GM12872 (cell line): ENCODE measurements at regions not wholly inside any gene's neighbourhood (a gene's known extent, or its start where the extent isn't known, plus 50 kb on each side); places are given as distances from the start of the nearest gene placed in this dataset.

Experiments
- CTCF ChIP-seq: IDR thresholded peaks from 3 replicates; pipeline ENCODE4 v1.5.1; 2011; ENCODE audit warnings: low read depth, mild to moderate bottlenecking, low read length, moderate library complexity; ENCODE audit not compliant: insufficient read depth

- no peak for TF ChIP-seq CTCF
These were observed 228.2 kb upstream of the SFSWAP start for GRCh38 chr12:131482686-131483085.

- no peak for TF ChIP-seq CTCF
These were observed 224.2 kb upstream of the SFSWAP start for GRCh38 chr12:131486451-131487230.

- TF ChIP-seq CTCF, result no peak
These were observed 223.3 kb upstream of the SFSWAP start for GRCh38 chr12:131487388-131488124.

GRCh38 chr12:131489718-131490117, 221.2 kb upstream of the SFSWAP start:
- no peak for TF ChIP-seq CTCF

GRCh38 chr12:131491155-131491554, 219.7 kb upstream of the SFSWAP start:
- no peak for TF ChIP-seq CTCF

- no peak for TF ChIP-seq CTCF
These were observed 218.9 kb upstream of the SFSWAP start for GRCh38 chr12:131491916-131492490.

- no peak for TF ChIP-seq CTCF
These were observed 217.6 kb upstream of the SFSWAP start for GRCh38 chr12:131493068-131493826.
